ENCODE measurements at regions not wholly inside any gene's neighbourhood (a gene's known extent, or its start where the extent isn't known, plus 50 kb on each side); places are given as distances from the start of the nearest gene placed in this dataset.

DNA sequence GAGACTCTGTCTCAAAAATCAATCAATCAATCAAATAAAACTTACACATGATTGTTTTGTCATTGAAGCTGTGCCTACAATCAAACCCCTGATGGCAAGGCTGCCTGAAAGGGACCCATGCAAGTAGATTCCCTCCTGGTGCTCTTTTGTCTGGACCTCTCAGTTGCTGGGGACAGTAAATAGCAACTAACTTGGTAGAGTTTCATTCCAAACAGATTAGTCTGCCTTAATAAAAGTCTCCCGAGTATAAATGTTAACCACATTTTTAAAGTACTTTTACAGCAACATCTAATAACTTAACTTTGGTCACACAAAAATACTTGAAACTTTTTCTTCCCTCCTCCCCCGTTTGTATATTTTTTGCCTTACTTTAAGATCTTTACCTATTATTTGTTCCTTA, 105.5 kb downstream of the FEM1C start:
- TF ChIP-seq FOS (IDR thresholded peaks at IDR 0.05; ENCODE audit: low read depth, low read length) (no peak), SMC3 (IDR thresholded peaks at IDR 0.05; ENCODE audit: low read depth, low read length) (no peak), POLR2A (IDR thresholded peaks at IDR 0.05; ENCODE audit: low read depth, low read length) (no peak), MAZ (IDR thresholded peaks at IDR 0.05; ENCODE audit: borderline replicate concordance, low read depth, low read length) (no peak), MXI1 (IDR thresholded peaks at IDR 0.05; ENCODE audit: borderline replicate concordance, low read depth, low read length) (no peak), MAFK (IDR thresholded peaks at IDR 0.05; ENCODE audit: low read depth, low read length) (no peak), CEBPB (IDR thresholded peaks at IDR 0.05; ENCODE audit: low read depth, low read length) (no peak), CHD1 (IDR thresholded peaks at IDR 0.05; ENCODE audit: low read depth, low read length) (no peak), RCOR1 (IDR thresholded peaks at IDR 0.05; ENCODE audit: insufficient replicate concordance, low read length) (no peak), RAD21 (IDR thresholded peaks at IDR 0.05; ENCODE audit: low read length) (no peak), BHLHE40 (IDR thresholded peaks at IDR 0.05; ENCODE audit: low read depth, low read length) (no peak)
- TF ChIP-seq, protein P1, sequence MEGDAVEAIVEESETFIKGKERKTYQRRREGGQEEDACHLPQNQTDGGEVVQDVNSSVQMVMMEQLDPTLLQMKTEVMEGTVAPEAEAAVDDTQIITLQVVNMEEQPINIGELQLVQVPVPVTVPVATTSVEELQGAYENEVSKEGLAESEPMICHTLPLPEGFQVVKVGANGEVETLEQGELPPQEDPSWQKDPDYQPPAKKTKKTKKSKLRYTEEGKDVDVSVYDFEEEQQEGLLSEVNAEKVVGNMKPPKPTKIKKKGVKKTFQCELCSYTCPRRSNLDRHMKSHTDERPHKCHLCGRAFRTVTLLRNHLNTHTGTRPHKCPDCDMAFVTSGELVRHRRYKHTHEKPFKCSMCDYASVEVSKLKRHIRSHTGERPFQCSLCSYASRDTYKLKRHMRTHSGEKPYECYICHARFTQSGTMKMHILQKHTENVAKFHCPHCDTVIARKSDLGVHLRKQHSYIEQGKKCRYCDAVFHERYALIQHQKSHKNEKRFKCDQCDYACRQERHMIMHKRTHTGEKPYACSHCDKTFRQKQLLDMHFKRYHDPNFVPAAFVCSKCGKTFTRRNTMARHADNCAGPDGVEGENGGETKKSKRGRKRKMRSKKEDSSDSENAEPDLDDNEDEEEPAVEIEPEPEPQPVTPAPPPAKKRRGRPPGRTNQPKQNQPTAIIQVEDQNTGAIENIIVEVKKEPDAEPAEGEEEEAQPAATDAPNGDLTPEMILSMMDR (conservative IDR thresholded peaks at IDR 0.05; ENCODE audit: low read depth, low read length): no peak
- TF ChIP-seq, protein P2, sequence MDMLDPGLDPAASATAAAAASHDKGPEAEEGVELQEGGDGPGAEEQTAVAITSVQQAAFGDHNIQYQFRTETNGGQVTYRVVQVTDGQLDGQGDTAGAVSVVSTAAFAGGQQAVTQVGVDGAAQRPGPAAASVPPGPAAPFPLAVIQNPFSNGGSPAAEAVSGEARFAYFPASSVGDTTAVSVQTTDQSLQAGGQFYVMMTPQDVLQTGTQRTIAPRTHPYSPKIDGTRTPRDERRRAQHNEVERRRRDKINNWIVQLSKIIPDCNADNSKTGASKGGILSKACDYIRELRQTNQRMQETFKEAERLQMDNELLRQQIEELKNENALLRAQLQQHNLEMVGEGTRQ (IDR thresholded peaks at IDR 0.05; ENCODE audit: low read depth, low read length): no peak

Measured in IMR-90 (cell line).